Left lung (tissue), 4 donors: ENCODE measurements at regions not wholly inside any gene's neighbourhood (a gene's known extent, or its start where the extent isn't known, plus 50 kb on each side); places are given as distances from the start of the nearest gene placed in this dataset.

Experiments
- ATAC-seq: fragments of 200-7000 bp; cut with Tn5 transposase; one replicate; pipeline ENCODE4 v1.9.1; 2020; ENCODE audit warnings: moderate library complexity
- DNase-seq, 4 donors: peaks; one replicate each; pipeline ENCODE4 v3.0.0-alpha.2; 2013 to 2020
- H3K27ac ChIP-seq, 2 donors: fragments of 200-600 bp; sonication (generic) in 1 of 2; one replicate each; pipeline versions ENCODE4 v1.5.0 to v1.8.0; 2020 to 2021
- H3K27me3 ChIP-seq, 2 donors: fragments of 200-600 bp; sonication (generic) in 1 of 2; one replicate each; pipeline versions ENCODE4 v1.5.0 to v1.8.0; 2020 to 2021
- H3K36me3 ChIP-seq, 2 donors: fragments of 200-600 bp; sonication (generic) in 1 of 2; one replicate each; pipeline versions ENCODE4 v1.5.0 to v1.8.0; 2020 to 2021
- H3K4me1 ChIP-seq, 2 donors: fragments of 200-600 bp; one replicate each; pipeline ENCODE4 v1.8.0; 2021
- H3K4me3 ChIP-seq, 2 donors: fragments of 200-600 bp; sonication (generic) in 1 of 2; one replicate each; pipeline versions ENCODE4 v1.5.0 to v1.8.0; 2020 to 2021; ENCODE audit warnings: mild to moderate bottlenecking in 1 of 2
- H3K9me3 ChIP-seq, 2 donors: fragments of 200-600 bp; sonication (generic) in 1 of 2; one replicate each; pipeline versions ENCODE4 v1.5.0 to v1.8.0; 2020 to 2021
- intact Hi-C, 2 donors: fragments of 100-400 bp; cut with DNase I; formaldehyde crosslinking; loops; one replicate each; pipeline versions ENCODE4 v1.11.2 to v1.14.2; 2022
- TF ChIP-seq, protein P1 (sequence below), 2 donors: fragments of 200-600 bp; sonication (generic) in 1 of 2; IDR thresholded peaks; one replicate each; pipeline versions ENCODE4 v1.5.0 to v1.8.0; 2021; ENCODE audit warnings: antibody characterized with exemption in 2 of 2
- donor health status: DM: no; HTN: yes; CAD: no.
- donor health status: DM: no; HTN: no; CAD: no.

DNA sequence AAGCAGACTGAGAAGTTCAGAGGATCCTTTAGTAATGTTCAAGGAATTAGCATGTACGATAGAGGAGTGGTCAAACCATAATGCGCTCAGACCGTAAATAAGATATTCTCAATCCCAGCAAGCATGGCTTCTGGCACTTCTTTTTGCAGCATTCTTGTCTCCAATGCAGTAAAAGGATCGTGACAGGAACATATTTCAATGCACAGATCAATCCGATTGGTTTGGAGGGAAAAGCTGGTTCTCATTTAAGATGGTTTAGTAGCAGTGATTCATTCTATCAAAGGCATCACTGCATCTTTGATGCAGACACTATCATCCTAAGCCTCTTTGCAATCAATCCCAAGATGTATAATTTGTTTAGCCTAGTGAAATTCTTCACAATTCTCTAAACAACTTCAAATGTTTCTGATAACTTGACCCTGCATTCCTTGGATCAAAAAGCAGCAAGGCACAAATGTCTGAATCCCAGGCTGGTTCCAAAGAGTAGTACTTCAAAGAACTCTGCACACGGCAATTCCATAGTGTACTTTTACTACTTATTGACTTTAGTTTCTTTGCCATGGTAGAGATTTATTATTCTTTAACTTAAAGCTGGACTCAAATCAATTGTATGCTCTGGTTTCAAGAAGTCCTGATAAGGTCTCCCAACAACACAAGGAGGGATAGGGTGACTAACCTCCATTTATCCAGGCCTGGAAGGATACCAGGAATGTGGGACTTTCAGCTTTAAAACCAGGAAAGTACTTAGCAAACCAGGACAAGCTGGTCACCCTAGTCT lies 96.8 kb upstream of the MDM1 start:
- DNase-seq (no peak), ATAC-seq (no peak)
- Histone ChIP-seq H3K27me3 (no peaks in the 10 kb centered on the region), H3K4me1 (no peaks in the 10 kb centered on the region), H3K36me3 (no peaks in the 10 kb centered on the region), H3K27ac (no peak overlapping the region), H3K4me3 (no peak overlapping the region), H3K9me3 (no peaks in the 10 kb centered on the region)
- TF ChIP-seq, protein P1, sequence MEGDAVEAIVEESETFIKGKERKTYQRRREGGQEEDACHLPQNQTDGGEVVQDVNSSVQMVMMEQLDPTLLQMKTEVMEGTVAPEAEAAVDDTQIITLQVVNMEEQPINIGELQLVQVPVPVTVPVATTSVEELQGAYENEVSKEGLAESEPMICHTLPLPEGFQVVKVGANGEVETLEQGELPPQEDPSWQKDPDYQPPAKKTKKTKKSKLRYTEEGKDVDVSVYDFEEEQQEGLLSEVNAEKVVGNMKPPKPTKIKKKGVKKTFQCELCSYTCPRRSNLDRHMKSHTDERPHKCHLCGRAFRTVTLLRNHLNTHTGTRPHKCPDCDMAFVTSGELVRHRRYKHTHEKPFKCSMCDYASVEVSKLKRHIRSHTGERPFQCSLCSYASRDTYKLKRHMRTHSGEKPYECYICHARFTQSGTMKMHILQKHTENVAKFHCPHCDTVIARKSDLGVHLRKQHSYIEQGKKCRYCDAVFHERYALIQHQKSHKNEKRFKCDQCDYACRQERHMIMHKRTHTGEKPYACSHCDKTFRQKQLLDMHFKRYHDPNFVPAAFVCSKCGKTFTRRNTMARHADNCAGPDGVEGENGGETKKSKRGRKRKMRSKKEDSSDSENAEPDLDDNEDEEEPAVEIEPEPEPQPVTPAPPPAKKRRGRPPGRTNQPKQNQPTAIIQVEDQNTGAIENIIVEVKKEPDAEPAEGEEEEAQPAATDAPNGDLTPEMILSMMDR (IDR thresholded peaks at IDR 0.05), result no peak
- intact Hi-C loops, result no loop called here

DNA sequence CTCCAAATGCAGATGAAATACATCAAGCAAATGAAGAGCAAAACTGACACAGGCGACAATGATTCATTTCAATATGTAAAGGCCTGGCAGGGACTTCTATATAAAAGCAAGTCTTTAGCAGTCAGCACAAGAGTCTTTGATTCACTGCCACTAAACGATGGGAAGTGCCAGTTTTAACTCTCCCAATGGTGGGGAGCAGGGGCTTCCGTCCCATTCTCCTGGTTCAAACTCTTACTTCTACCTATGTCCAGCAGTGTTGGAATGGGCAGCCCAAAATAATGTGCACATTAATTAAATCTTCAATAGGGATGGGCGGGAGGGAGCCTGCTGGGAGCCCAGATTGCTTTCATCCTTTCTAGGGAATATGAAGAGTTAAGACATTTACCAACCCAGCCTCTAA lies 97.5 kb upstream of the MDM1 start:
- Histone ChIP-seq H3K27ac (no peak overlapping the region), H3K27me3 (no peaks in the 10 kb centered on the region), H3K9me3 (no peaks in the 10 kb centered on the region), H3K4me3 (no peak overlapping the region), H3K4me1 (no peaks in the 10 kb centered on the region), H3K36me3 (no peaks in the 10 kb centered on the region)
- intact Hi-C loops, result no loop called here
- TF ChIP-seq, protein P1 (IDR thresholded peaks at IDR 0.05), result no peak
- DNase-seq (no peak), ATAC-seq (no peak)

DNA sequence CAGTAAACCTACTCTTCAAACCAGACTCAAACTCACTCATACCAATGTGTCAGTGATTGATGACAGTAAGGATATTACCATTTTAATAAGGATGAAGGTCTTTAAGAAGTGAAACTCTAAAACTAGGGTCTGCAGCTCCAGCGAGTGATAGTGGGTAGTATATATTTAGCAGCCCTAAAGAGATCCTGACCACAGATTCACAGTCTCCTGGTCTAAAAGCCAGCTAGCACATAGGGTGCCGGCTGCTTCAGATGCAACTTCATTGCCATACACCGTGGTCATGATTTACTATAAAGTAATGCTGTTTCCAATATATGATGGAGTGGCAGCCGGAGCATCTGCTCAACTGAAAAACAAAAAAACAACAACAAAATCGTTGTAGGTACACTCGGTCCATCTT lies 99.6 kb upstream of the MDM1 start:
- intact Hi-C loops, result no loop called here

DNA sequence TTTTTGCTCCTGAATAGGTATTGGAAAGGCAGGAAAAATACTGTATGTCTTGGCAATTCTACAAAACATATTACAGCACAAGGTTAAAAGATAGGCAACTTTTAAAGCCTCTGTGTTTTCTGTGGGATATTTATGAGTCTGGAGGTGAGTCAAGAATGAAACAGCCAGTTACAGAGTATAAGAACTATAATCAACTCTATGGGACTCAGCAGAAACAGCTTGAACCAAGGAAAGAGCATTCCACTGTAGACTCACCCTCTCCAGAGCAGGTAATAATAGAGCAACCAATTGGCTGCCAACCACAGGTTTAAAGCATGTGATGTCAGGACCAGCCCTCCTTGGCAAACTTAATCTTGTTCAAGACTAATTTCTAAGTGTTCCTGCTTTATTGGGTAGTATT lies 100.5 kb upstream of the MDM1 start:
- Histone ChIP-seq H3K27me3 (no peaks in the 10 kb centered on the region), H3K27ac (no peak overlapping the region), H3K4me3 (no peak overlapping the region), H3K36me3 (no peaks in the 10 kb centered on the region), H3K4me1 (no peaks in the 10 kb centered on the region), H3K9me3 (peaks cover 0 to 9% of the 10 kb centered on the region in 2 donors)
- ATAC-seq (peak; percentile 77), DNase-seq (no peak)
- TF ChIP-seq, protein P1 (IDR thresholded peaks at IDR 0.05), result no peak
- intact Hi-C loops, result no loop called here

More for the DNA sequence above, 99.6 kb upstream of the MDM1 start:
- ATAC-seq (no peak), DNase-seq (no peak)
- no peaks in the 10 kb centered on the region for H3K27me3 ChIP-seq
- H3K36me3 ChIP-seq, result no peaks in the 10 kb centered on the region
- TF ChIP-seq, protein P1 (IDR thresholded peaks at IDR 0.05), result no peak
- no peaks in the 10 kb centered on the region for H3K4me1 ChIP-seq
- H3K9me3 ChIP-seq, result peaks cover 0 to 9% of the 10 kb centered on the region in 2 donors
- no peak overlapping the region for H3K4me3 ChIP-seq
- H3K27ac ChIP-seq, result no peak overlapping the region

DNA sequence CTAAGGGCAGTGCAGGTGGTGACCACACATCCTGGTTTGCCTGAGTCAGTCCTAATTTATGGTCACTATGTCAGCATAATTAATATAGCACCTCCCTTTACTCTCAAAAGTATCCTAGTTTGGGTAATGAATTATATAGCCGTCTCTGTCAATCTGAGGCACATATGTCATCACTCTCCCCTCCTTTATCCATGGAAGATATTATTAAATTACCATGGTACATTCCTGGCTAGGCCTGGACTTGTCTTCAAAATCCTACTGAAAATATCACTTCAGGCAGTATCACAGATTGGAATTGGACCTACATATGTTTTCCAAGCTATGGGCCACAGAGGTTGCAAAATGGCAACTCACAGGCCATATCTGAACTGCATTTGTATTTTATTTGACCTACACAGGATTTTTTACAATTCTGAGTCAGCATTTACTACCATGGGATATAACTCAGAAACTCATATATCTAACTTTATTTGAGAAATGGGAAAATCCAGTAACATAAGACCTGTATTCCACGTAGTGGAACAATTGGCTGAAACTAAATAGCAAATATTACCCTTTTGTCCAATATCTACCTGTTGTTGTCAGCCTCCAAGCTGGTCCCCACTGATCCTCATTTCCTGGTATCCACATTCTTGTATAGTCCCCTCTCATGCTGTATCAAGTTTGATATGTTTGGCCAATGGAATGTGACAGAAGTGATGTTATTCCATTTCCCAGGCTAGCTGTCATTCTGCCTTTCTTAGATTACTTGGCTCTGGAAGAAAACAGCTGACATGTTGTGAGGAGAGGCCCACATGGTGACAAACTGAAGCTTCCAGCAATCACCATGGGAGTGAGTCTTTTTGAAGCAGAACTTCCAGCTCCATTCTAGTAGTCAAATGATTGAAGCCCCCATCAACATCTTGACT lies 102.5 kb upstream of the MDM1 start:
- Histone ChIP-seq H3K36me3 (no peaks in the 10 kb centered on the region), H3K4me3 (no peak overlapping the region), H3K9me3 (peaks cover 0 to 9% of the 10 kb centered on the region in 2 donors), H3K27ac (no peak overlapping the region), H3K4me1 (no peaks in the 10 kb centered on the region), H3K27me3 (no peaks in the 10 kb centered on the region)
- DNase-seq (no peak), ATAC-seq (no peak)
- intact Hi-C loops, result no loop called here
- TF ChIP-seq, protein P1 (IDR thresholded peaks at IDR 0.05), result no peak
